SK-N-SH (cell line): ENCODE measurements at regions not wholly inside any gene's neighbourhood (a gene's known extent, or its start where the extent isn't known, plus 50 kb on each side); places are given as distances from the start of the nearest gene placed in this dataset.
A peak's percentile ranks its signal among the peaks of the same experiment; 100 is the strongest.

Experiments used
- CTCF ChIA-PET: fragments of 300-600, 350-600 bp; formaldehyde crosslinking; extraction: SDS; loops from one replicate; lab custom pipeline; 2021; lab: Yijun Ruan, JAX
- POLR2A ChIA-PET: fragments of 350-600 bp; sonication (Branson Sonifier 250); formaldehyde crosslinking; extraction: SDS; loops from one replicate; lab custom pipeline; 2020; ENCODE audit warnings: antibody characterized with exemption, inconsistent platforms; lab: Yijun Ruan, JAX
- DNase-seq: peaks from one replicate; pipeline ENCODE4 v3.0.0; 2012
- H2AFZ ChIP-seq: fragments of 200-600 bp; sonication (generic); 2 replicates; pipeline ENCODE4 v1.8.1; 2016; ENCODE audit warnings: antibody characterized with exemption, mild to moderate bottlenecking, low read depth
- H3F3A ChIP-seq: fragments of 200-600 bp; sonication (generic); replicated peaks from 2 replicates; pipeline ENCODE3; 2016; ENCODE audit warnings: antibody characterized with exemption, mild to moderate bottlenecking; ENCODE audit not compliant: insufficient read depth
- H3K27ac ChIP-seq, 2 experiments: fragments of 200-500 bp in 1 of 2; fragments of 200-600 bp in 1 of 2; sonication (Bioruptor generic) in 1 of 2; sonication (generic), shearing (Covaris generic) in 1 of 2; 2 replicates each; pipeline versions ENCODE4 v1.5.1 to v1.6.1; 2014 to 2016; ENCODE audit warnings: low read depth in 2 of 2, inconsistent platforms in 1 of 2, low read length in 1 of 2, mild to moderate bottlenecking in 1 of 2, mixed read lengths in 1 of 2
- H3K27me3 ChIP-seq: fragments of 200-600 bp; sonication (generic), shearing (Covaris generic); 2 replicates; pipeline ENCODE4 v1.6.1; 2016; ENCODE audit warnings: mixed run types; ENCODE audit not compliant: insufficient read depth
- H3K36me3 ChIP-seq, 2 experiments: fragments of 200-500 bp in 1 of 2; fragments of 200-600 bp in 1 of 2; sonication (Bioruptor generic) in 1 of 2; sonication (generic) in 1 of 2; replicated peaks in 1 of 2; 2 replicates each; pipeline versions ENCODE3 to v1.5.1; 2014 to 2016; ENCODE audit warnings: low read length in 1 of 2, mild to moderate bottlenecking in 1 of 2; ENCODE audit not compliant: insufficient read depth in 2 of 2, control insufficient read depth in 1 of 2
- H3K4me1 ChIP-seq, 2 experiments: fragments of 200-500 bp in 1 of 2; fragments of 200-600 bp in 1 of 2; sonication (Bioruptor generic) in 1 of 2; sonication (generic), shearing (Covaris generic) in 1 of 2; 2 replicates each; pipeline versions ENCODE4 v1.5.1 to v1.6.1; 2014 to 2016; ENCODE audit warnings: low read depth in 1 of 2, low read length in 1 of 2, mixed run types in 1 of 2; ENCODE audit not compliant: insufficient read depth in 2 of 2, control insufficient read depth in 1 of 2
- H3K4me2 ChIP-seq: fragments of 200-600 bp; sonication (generic), shearing (Covaris generic); 2 replicates; pipeline ENCODE4 v1.6.1; 2017; ENCODE audit warnings: mixed run types
- H3K4me3 ChIP-seq, 2 experiments: fragments of 200-500 bp in 1 of 2; fragments of 200-600 bp in 1 of 2; sonication (Bioruptor generic) in 1 of 2; sonication (generic), shearing (Covaris generic) in 1 of 2; 2 replicates each; pipeline versions ENCODE4 v1.5.1 to v1.8.1; 2014 to 2016; ENCODE audit warnings: low read depth in 2 of 2, inconsistent platforms in 1 of 2, low read length in 1 of 2, mild to moderate bottlenecking in 1 of 2, mixed read lengths in 1 of 2, moderate library complexity in 1 of 2
- H3K79me2 ChIP-seq: fragments of 200-600 bp; sonication (generic); 2 replicates; pipeline ENCODE4 v1.8.1; 2017; ENCODE audit warnings: mild to moderate bottlenecking; ENCODE audit not compliant: insufficient read depth
- H3K9ac ChIP-seq: fragments of 200-600 bp; sonication (generic); 2 replicates; pipeline ENCODE4 v1.6.1; 2017; ENCODE audit warnings: mixed run types
- H3K9me2 ChIP-seq: fragments of 200-600 bp; sonication (generic); 2 replicates; pipeline ENCODE4 v1.6.1; 2017; ENCODE audit warnings: mixed run types
- H3K9me3 ChIP-seq: fragments of 200-600 bp; sonication (generic); 2 replicates; pipeline ENCODE4 v1.6.1; 2017; ENCODE audit warnings: mixed run types, mild to moderate bottlenecking, moderate library complexity
- H4K20me1 ChIP-seq: fragments of 200-600 bp; sonication (generic); 2 replicates; pipeline ENCODE4 v1.6.1; 2017; ENCODE audit warnings: mild to moderate bottlenecking, mixed run types; ENCODE audit not compliant: insufficient read depth
- CHD2 ChIP-seq: fragments of 150-350 bp; IDR thresholded peaks from 2 replicates; pipeline ENCODE4 v1.6.1; 2018; ENCODE audit warnings: low read length; ENCODE audit not compliant: partially characterized antibody
- CTCF ChIP-seq: fragments of 200-600 bp; sonication (generic); IDR thresholded peaks from 2 replicates; pipeline ENCODE4 v1.6.1; 2017; ENCODE audit warnings: antibody characterized with exemption, mild to moderate bottlenecking, moderate library complexity
- EP300 ChIP-seq, 2 experiments: IDR thresholded peaks; 2 replicates each; pipeline versions ENCODE4 v1.4.0 to v1.6.1; 2012; ENCODE audit warnings: borderline replicate concordance in 1 of 2, low read depth in 1 of 2, low read length in 1 of 2
- GATA2 ChIP-seq: sonication (generic); formaldehyde crosslinking; IDR thresholded peaks from 2 replicates; pipeline ENCODE4 v1.5.0; 2020; ENCODE audit warnings: mild to moderate bottlenecking, missing genetic modification reagents
- JUND ChIP-seq: IDR thresholded peaks from 2 replicates; pipeline ENCODE4 v1.4.0; 2012
- MEF2A ChIP-seq: IDR thresholded peaks from 2 replicates; pipeline ENCODE4 v1.4.0; 2012; ENCODE audit warnings: low read depth, borderline replicate concordance
- MXI1 ChIP-seq: IDR thresholded peaks from 2 replicates; pipeline ENCODE4 v1.6.1; 2012; ENCODE audit warnings: mild to moderate bottlenecking, low read depth, low read length, improper control_type of control experiment
- RAD21 ChIP-seq: IDR thresholded peaks from 2 replicates; pipeline ENCODE4 v1.6.1; 2012; ENCODE audit warnings: mild to moderate bottlenecking, low read length
- RCOR1 ChIP-seq: fragments of 150-350 bp; IDR thresholded peaks from 2 replicates; pipeline ENCODE4 v1.6.1; 2017; ENCODE audit warnings: antibody characterized with exemption, low read length
- REST ChIP-seq: IDR thresholded peaks from 2 replicates; pipeline ENCODE4 v1.6.1; 2012; ENCODE audit warnings: mild to moderate bottlenecking, low read depth, low read length, moderate library complexity
- RFX5 ChIP-seq: IDR thresholded peaks from 2 replicates; pipeline ENCODE4 v1.6.1; 2012; ENCODE audit warnings: mild to moderate bottlenecking, improper control_type of control experiment, low read length
- SIN3A ChIP-seq: IDR thresholded peaks from 2 replicates; pipeline ENCODE4 v1.6.1; 2012; ENCODE audit warnings: low read depth, mild to moderate bottlenecking, low read length, moderate library complexity, borderline replicate concordance
- TEAD4 ChIP-seq: IDR thresholded peaks from 2 replicates; pipeline ENCODE4 v1.4.0; 2012; ENCODE audit warnings: mild to moderate bottlenecking, borderline replicate concordance; ENCODE audit not compliant: insufficient read depth
- USF2 ChIP-seq: fragments of 150-350 bp; IDR thresholded peaks from 2 replicates; pipeline ENCODE4 v1.6.1; 2017; ENCODE audit warnings: antibody characterized with exemption, low read length, low read depth, borderline replicate concordance
- YY1 ChIP-seq: IDR thresholded peaks from 2 replicates; pipeline ENCODE4 v1.4.0; 2012; ENCODE audit warnings: low read depth, mild to moderate bottlenecking
- WGBS: methylation state at CpG from one replicate; pipeline ENCODE4 v1.1.6; 2017; ENCODE audit warnings: low lambda C conversion rate; 5-methylcytosine and 5-hydroxymethylcytosine counted together
- TF ChIP-seq, protein P1 (sequence below): fragments of 150-350 bp; IDR thresholded peaks from 2 replicates; pipeline ENCODE4 v1.6.1; 2016; ENCODE audit warnings: mild to moderate bottlenecking, low read depth, low read length

GRCh38 chr17:79258843-79259242 is 184.2 kb downstream of the ENGASE start:
- POLR2A ChIA-PET: interaction anchor here (1.0 to 1.8 kb wide), 5 partner anchors 10 to 144 kb away, joined by 3 to 6 read pairs (median 3); no protein-coding TSS in a partner anchor
- CTCF ChIA-PET: interaction anchor here (0.6 to 7.0 kb wide), 21 partner anchors 10 to 354 kb away, joined by 3 to 43 read pairs (median 4); no protein-coding TSS in a partner anchor
- Histone ChIP-seq H3K27ac (peak overlapping the region in 1 of 2 experiments; percentile 85; a peak in 2 of 4 replicates), H3K4me3 (no peak overlapping the region), H2AFZ (no peak overlapping the region), H3K79me2 (no peaks in the 10 kb centered on the region), H3K9me3 (no peaks in the 10 kb centered on the region), H3K9ac (no peak overlapping the region), H4K20me1 (0 out of 2 replicates have a peak, but pooled peaks cover 6% of the 10 kb centered on the region), H3K9me2 (no peaks in the 10 kb centered on the region), H3K27me3 (peaks cover 43% of the 10 kb centered on the region), H3K4me2 (no peak overlapping the region), H3F3A (no peaks in the 10 kb centered on the region), H3K36me3 (no peaks in the 10 kb centered on the region), H3K4me1 (peaks cover 0 to 58% of the 10 kb centered on the region in 2 experiments; a peak in 2 of 4 replicates)
- TF ChIP-seq REST (no peak), CTCF (no peak), MXI1 (peak; percentile 49; the same call in 1 of the 2 replicates), EP300 (IDR thresholded peaks at IDR 0.05; ENCODE audit: borderline replicate concordance in 1 of 2, low read depth in 1 of 2, low read length in 1 of 2) (peak in 1 of 2 experiments; percentile 77; a peak in 2 of 4 replicates), GATA2 (peak; percentile 81), USF2 (no peak), MEF2A (no peak), YY1 (no peak), SIN3A (no peak), RCOR1 (peak; percentile 84), CHD2 (peak; percentile 22), RAD21 (peak; percentile 19; the same call in 1 of the 2 replicates), TEAD4 (no peak), RFX5 (no peak), JUND (no peak)
- TF ChIP-seq, protein P1, sequence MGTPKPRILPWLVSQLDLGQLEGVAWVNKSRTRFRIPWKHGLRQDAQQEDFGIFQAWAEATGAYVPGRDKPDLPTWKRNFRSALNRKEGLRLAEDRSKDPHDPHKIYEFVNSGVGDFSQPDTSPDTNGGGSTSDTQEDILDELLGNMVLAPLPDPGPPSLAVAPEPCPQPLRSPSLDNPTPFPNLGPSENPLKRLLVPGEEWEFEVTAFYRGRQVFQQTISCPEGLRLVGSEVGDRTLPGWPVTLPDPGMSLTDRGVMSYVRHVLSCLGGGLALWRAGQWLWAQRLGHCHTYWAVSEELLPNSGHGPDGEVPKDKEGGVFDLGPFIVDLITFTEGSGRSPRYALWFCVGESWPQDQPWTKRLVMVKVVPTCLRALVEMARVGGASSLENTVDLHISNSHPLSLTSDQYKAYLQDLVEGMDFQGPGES: no peak
- DNase-seq: peak; percentile 81
- 10% methylated on average over 9 of the region's 9 CpGs for WGBS
